ENCODE measurements at regions not wholly inside any gene's neighbourhood (a gene's known extent, or its start where the extent isn't known, plus 50 kb on each side); places are given as distances from the start of the nearest gene placed in this dataset.

DNA sequence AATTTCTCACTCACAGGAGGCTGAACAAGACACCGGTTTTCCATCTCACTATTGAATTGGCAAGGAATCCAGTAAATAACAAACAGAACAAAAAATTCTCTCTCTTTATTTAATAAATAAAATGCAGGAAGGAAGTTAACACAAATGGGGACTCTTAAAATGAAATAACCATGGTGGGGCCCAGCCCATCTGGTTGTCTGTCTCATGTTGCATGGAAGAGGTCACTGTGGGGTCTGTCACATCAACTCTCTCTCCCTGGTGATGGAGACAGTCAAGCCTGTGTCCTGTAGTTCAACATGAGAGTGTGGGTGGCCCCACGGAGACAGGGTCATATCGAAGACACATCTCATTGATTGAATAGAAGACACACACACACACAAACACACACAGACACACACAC is 297.7 kb downstream of the IRX2 start:
- no peak for FAIRE-seq

DNA sequence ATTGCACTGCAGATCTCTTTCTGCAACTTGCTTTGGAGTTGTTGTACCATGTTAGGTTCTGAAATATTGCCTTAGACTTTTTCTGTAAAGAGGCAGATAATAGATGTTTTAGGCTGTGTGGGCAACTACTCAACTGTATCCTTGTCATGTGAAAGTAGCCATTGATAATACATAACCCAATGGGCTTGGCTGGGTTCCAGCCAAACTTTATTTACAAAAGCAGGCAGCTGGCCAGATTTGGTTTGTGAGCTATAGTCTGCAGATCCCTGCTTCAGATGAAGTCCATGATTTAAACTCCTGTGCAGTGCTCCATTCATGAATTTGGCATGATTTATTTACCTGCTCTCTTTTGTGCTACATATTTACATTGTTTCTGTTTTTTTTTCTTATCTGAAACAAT is 300.4 kb downstream of the IRX2 start:
- FAIRE-seq (no peak), DNase-seq (ENCODE audit: low spot score) (no peak)

More for the DNA sequence above, 297.7 kb downstream of the IRX2 start:
- no peak for DNase-seq (ENCODE audit: low spot score)

GRCh38 chr5:2442496-2443354 is 308.8 kb downstream of the IRX2 start:
- FAIRE-seq = no peak
- no peak for DNase-seq (ENCODE audit: low spot score)

- DNase-seq (ENCODE audit: low spot score) (no peak), FAIRE-seq (no peak)
These were observed 309.8 kb downstream of the IRX2 start for GRCh38 chr5:2441495-2442180.

- no peak for DNase-seq (ENCODE audit: low spot score)
- no peak for FAIRE-seq
These were observed 311.9 kb downstream of the IRX2 start for GRCh38 chr5:2439608-2440007.

DNA sequence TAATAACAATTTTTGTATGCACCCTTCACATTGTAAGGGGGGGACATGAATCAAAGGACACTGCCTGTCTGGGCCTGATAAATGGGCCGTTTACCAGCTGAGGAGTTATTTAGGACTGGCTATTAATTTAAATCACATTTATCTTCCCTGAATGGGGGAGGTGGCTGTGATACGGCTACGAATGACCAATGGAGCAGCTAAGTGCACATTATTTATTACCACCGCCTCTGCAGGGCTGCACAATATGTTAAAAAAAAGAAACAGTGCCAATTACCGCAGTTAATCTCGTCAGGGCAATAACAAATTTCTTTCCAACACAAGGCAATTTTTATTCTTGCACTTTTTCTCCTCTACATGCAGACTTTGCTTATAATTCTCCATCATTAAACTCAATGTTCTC is 318.4 kb downstream of the IRX2 start:
- FAIRE-seq = no peak

DNA sequence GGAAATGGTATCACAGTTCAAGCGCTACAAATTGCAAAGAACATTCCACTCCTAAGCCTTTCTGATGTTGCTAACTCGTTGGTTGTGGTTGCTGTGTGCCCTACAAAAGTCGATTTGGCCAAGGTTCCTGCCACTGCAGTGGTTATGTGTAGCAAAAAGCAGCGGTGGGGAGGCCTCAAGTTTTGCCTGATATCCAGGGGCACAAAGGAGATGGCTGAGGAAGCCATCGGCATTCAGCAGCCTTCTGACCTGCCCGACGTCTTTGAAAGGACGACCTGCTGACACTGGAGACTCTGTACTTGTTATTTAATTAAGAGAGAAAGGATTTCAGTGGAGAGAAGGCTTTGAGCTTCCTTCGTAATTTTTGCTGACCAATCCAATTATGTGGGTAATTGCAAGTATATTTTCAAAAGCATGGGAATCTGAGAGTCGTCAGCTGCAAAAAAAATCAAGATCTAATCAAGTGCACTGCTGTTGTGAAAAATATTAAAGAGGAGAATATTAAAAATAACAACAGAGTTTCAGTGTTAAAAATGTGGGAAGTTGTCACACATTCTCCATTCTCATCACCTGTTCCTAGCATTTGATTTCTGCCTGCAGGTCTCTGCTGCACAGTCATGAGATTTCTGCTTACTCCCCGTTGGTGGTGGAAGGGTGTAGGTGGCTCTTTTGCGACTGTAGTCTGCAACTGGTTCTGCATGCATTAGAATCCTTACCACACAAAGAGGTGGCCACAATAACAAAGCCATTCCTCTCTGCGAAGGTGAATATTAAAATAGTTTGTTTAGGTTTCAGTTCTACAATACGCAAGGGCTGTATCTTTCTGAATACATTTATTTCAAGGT is 319.2 kb downstream of the IRX2 start:
- no peak for FAIRE-seq
- no peak for DNase-seq (ENCODE audit: low spot score)

More for the DNA sequence above, 318.4 kb downstream of the IRX2 start:
- no peak for DNase-seq (ENCODE audit: low spot score)

DNA sequence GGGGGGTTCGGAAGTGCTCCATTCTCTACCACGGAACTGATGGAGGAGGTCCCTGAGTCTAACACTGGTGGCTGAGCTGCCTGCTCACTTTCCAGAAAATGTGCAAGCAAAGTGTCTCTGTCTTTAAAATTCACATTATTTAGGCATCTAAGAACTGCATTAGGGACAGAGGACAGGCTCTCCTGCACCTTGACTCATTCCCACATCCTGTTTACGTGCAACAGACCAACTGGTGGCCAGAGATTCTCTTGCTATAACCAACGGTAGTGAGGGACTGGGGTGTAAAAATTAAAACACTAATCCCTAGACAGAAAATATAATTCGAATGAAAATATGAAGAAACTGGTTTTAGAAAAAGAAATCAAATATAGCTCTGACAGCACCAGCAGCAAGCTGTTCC is 320.9 kb downstream of the IRX2 start:
- DNase-seq (ENCODE audit: low spot score) = no peak
- no peak for FAIRE-seq

DNA sequence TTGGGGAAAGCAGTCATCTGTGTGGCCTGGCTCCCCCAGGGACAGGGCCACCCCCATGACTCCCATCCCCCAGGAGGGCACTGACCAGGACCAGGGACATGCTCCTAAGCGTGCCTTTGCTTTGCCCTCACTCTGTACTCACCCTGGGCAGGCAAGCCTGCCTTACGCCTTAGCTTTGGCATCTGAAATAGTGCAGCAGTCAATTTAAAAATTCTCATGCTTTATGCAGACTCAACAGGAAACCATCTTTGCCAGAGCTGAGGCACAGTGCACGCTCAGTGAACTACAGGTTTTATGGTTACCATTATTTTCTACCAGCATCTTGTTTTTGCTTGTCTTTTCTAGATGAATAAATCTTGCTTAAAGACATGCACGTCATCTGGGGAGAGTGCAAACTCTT is 323.5 kb downstream of the IRX2 start:
- no peak for FAIRE-seq
- no peak for DNase-seq (ENCODE audit: low spot score)

DNA sequence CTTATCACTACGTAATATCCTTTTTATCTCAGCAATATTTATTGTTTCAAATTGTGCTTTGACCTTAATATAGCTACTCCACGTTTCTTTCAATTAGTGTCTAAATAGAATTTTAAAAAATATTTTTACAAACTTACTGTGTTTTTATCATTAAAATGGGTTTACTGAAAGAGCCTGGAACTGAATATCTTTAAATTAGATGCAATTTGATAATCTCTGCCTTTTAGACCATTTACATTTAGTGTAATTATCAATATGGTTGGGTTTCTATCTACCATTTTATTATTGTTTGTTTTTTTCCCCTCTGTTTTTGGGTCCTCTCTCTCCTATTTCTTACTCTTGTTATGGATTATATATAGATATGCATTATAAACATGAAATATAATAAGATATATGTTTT is 327.8 kb downstream of the IRX2 start:
- no peak for FAIRE-seq

DNA sequence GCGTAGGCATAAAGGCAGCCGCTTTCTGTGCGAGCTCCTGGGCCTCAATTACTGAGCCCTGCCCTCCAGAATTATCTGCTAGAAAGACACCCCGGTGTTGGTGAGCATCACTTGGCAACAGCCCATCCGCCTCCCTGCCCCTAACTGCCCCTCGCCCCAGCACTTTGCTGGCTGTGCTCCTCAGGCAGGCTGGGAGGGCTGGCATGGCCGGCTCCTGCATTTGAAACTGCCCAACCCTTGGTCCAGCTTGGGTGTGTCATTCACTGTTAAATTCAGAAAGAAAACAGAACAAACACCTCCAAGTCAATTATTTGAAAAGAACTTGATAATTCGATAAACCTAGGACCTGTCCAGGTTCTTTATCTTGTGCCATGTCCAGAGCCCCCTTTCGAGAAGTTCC is 334.2 kb downstream of the IRX2 start:
- no peak for DNase-seq (ENCODE audit: low spot score)
- no peak for FAIRE-seq

More for the DNA sequence above, 327.8 kb downstream of the IRX2 start:
- DNase-seq (ENCODE audit: low spot score) = no peak

GRCh38 chr5:2415678-2416077 is 335.8 kb downstream of the IRX2 start:
- DNase-seq (ENCODE audit: low spot score) (no peak), FAIRE-seq (no peak)

DNA sequence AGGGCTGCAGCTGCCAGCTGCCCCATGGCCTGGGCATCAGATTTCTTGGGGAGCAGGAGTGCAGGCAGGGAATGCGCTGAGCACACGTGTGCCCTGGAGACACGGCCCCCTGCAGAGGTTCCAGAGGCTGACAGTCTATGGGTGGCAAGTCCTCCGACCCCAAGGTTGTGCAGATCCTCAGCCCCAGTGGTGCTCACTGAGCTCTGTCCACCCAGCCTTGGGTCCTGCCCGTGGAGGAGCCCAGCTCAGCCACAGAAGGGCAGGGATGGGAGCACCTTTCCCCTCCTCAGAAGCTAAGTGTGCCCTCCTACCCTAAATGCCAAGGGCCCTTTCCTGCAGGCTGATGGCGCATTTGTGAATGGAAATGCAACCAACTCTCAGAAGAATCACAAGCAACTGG is 341.0 kb downstream of the IRX2 start:
- FAIRE-seq = no peak
- DNase-seq (ENCODE audit: low spot score) = no peak

- FAIRE-seq (no peak), DNase-seq (ENCODE audit: low spot score) (no peak)
These were observed 348.2 kb downstream of the IRX2 start for GRCh38 chr5:2403296-2403695.

DNA sequence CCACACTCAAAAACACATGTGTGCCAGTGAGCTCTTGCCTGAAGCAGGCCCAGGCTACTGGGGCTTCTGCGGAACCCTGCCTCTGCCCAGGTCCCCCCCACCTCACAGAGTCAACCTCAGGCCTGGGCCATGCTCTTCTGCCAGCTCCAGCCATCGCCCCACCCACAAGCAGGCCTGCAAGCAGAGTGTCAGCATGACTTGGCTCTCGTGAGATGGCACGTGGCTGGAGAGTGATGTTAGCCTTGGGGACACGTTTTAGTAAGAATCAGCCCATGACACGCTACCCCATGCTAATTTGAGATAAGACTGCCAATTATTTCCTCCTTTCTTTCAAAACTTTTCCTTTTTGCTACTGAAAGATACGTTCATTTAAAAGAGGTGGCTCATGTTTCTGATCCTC is 351.7 kb downstream of the IRX2 start:
- no peak for DNase-seq (ENCODE audit: low spot score)
- FAIRE-seq = no peak

GRCh38 chr5:2399096-2399495 is 352.4 kb downstream of the IRX2 start:
- no peak for FAIRE-seq
- no peak for DNase-seq (ENCODE audit: low spot score)

- DNase-seq (ENCODE audit: low spot score) (no peak), FAIRE-seq (no peak)
These were observed 357.9 kb downstream of the IRX2 start for GRCh38 chr5:2393556-2393955.

GRCh38 chr5:2391566-2391965 is 359.9 kb downstream of the IRX2 start:
- FAIRE-seq (no peak), DNase-seq (ENCODE audit: low spot score) (no peak)

- no peak for FAIRE-seq
- no peak for DNase-seq (ENCODE audit: low spot score)
These were observed 360.5 kb downstream of the IRX2 start for GRCh38 chr5:2391021-2391420.

- no peak for FAIRE-seq
- DNase-seq (ENCODE audit: low spot score) = no peak
These were observed 362.9 kb downstream of the IRX2 start for GRCh38 chr5:2388571-2388970.

- no peak for DNase-seq (ENCODE audit: low spot score)
- FAIRE-seq = no peak
These were observed 363.7 kb downstream of the IRX2 start for GRCh38 chr5:2387634-2388325.

Data from RCC 7860 (cell line).